Dermis blood vessel endothelial cell (primary cell): ENCODE measurements at regions not wholly inside any gene's neighbourhood (a gene's known extent, or its start where the extent isn't known, plus 50 kb on each side); places are given as distances from the start of the nearest gene placed in this dataset.
A peak's percentile ranks its signal among the peaks of the same experiment; 100 is the strongest.
"Not testable (repeated sequence)": the region's sequence is repeated elsewhere in the genome, so short reads cannot be mapped to it uniquely, and the experiment has no call there.

Experiments
- DNase-seq: peaks from one replicate; pipeline ENCODE4 v3.0.0; 2010

- not testable (repeated sequence) for DNase-seq
These were observed 160.6 kb downstream of the DEFB131A start for GRCh38 chr4:9604893-9605190.

GRCh38 chr4:9608300-9608699, 164.1 kb downstream of the DEFB131A start:
- DNase-seq, result no peak

- DNase-seq, result not testable (repeated sequence)
These were observed 166.1 kb downstream of the DEFB131A start for GRCh38 chr4:9610321-9610720.

DNA sequence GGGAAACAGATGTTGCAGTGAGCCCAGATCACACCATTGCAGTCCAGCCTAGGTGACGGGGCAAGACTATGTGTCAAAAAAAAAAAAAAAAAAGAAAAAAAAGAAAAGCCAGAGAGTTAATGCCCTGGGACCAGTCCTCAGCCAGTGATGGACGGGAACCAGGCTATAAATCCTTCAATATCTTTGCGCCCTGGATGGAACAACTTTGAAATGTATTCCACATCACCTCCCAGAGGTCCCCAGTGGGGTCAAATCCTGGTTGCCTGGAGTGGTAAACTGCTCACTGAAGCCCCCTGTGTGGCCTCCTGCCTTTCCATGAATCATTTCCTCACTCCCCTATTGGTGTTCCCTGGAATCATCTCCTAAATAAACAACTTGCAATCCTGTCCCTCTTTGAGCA, 166.9 kb downstream of the DEFB131A start:
- no peak for DNase-seq

- DNase-seq, result not testable (repeated sequence)
These were observed 145.0 kb upstream of the DRD5 start for GRCh38 chr4:9636411-9636810.

- DNase-seq, result peak; percentile 5
These were observed 121.8 kb upstream of the DRD5 start for GRCh38 chr4:9659678-9660077.

DNA sequence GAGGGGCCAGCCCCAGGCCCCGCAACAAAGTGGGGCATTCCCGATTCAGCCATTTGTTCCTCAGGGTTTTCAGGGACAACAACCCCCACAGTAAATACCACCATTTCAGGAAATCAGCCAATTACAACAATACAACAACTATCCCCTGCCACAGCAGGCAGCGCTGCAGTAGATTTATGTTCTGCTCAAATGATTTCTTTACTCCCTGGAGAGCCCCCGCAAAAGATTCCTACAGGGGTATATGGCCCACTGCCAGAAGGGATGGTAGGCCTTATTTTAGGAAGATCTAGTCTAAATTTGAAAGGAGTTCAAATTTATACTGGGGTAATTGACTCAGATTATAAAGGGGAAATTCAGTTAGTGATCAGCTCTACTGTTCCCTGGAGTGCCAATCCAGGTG, 120.5 kb upstream of the DRD5 start:
- DNase-seq, result not testable (repeated sequence)

- DNase-seq, result not testable (repeated sequence)
These were observed 110.7 kb upstream of the DRD5 start for GRCh38 chr4:9670725-9671124.

GRCh38 chr4:9677357-9677756, 104.1 kb upstream of the DRD5 start:
- DNase-seq, result not testable (repeated sequence)

DNA sequence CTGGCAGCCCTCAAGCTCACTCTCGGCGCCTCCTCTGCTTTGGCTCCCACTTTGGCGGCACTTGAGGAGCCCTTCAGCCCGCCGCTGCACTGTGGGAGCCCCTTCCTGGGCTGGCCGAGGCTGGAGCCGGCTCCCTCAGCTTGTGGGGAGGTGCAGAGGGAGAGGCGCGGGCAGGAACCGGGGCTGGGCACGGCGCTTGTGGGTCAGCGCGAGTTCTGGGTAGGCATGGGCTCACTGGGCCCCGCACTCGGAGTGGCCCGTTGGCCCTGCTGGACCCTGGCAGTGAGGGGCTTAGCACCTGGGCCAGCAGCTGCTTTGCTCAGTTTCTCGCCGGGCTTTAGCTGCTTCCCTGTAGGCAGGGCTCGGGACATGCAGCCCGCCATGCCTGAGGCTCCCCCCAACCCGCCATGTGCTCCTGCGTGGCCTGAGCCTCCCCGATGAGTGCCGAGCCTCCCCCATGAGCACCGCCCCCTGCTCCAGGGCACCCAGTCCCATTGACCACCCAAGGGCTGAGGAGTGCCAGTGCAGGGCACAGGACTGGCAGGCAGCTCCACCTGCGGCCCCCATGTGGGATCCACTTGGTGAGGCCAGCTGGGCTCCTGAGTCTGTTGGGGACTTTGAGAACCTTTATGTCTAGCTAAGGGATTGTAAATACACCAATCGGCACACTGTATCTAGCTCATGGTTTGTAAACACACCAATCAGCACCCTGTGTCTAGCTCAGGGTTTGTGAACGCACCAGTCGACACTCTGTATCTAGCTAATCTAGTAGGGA, 101.5 kb upstream of the DRD5 start:
- DNase-seq, result no peak

DNA sequence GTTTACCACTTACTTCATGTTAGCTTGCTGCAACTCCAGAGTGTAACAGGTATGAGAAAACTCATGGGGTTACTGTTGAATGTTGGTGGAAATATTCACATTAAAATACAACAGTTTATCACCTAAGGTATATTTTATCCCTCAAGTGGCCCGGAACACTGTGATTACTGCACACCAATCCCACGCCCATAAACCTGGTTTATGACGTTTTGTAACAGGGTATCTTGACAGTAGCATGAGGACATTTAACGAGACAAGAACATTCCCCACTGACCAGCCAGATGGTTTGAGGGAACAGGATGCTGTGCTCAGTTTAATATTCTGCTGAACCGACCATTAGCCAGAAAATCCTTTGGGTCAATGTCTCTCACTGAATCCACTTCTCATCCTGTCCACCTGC, 98.3 kb upstream of the DRD5 start:
- not testable (repeated sequence) for DNase-seq

- not testable (repeated sequence) for DNase-seq
These were observed 96.4 kb upstream of the DRD5 start for GRCh38 chr4:9685016-9685415.

DNA sequence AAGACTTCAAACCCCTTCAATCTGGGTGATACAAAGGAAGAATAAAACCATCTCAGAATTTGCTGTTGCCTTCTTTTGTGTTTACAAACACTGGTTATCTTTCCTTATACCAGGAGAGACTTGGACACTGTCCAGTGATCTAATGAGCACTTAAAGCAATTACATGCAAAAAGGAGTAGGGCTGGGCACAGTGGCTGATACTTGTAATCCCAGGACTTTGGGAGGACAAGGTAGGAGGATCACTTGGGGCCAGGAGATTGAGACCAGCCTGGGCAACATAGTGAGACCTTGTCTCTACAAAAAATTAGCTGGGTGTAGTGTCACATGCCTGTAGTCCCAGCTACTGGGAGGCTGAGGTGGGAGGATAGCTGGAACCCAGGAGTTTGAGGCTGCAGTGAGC, 95.7 kb upstream of the DRD5 start:
- no peak for DNase-seq

- DNase-seq, result not testable (repeated sequence)
These were observed 90.7 kb upstream of the DRD5 start for GRCh38 chr4:9690636-9691237.

DNA sequence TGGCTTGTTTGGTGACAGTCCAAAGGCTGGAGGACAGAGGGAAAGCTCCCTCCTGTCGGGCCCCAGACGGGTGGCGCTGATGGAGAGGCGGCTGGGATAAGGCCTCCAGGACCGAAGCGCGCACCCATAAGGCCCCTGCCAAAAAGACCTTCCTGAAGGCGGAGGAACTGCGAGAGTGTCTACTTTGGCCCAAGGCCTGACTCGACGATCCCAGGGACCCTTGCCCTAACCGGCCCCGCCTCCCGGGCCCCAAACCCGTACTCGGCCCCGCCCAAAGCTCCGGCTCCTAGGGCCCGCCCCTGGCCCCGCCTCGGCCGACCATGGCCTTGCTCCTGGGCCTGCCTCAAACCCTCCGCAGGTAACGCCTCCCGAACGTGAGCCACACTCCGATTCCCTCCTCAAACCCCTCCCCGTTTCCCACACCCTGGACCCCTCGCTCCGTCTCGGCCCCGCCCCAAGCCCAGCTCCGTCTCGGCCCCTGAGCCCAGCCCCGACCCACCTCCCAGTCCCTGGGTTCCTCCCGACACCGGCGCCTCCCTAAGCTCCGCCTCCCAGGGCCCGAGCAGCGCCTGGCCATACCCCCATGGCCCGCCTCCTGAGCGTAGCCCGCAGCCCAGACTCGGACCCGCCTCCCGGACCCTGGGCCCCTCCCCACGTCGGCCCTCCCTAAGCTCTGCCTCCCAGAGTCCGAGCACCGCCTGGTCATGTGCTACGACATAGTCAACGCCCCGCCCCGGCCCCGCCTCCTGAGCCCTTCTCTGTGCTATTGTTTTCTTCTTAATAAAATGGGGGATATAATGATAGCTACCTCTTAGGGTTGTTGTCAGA, 90.0 kb upstream of the DRD5 start:
- DNase-seq, result peak; percentile 90

DNA sequence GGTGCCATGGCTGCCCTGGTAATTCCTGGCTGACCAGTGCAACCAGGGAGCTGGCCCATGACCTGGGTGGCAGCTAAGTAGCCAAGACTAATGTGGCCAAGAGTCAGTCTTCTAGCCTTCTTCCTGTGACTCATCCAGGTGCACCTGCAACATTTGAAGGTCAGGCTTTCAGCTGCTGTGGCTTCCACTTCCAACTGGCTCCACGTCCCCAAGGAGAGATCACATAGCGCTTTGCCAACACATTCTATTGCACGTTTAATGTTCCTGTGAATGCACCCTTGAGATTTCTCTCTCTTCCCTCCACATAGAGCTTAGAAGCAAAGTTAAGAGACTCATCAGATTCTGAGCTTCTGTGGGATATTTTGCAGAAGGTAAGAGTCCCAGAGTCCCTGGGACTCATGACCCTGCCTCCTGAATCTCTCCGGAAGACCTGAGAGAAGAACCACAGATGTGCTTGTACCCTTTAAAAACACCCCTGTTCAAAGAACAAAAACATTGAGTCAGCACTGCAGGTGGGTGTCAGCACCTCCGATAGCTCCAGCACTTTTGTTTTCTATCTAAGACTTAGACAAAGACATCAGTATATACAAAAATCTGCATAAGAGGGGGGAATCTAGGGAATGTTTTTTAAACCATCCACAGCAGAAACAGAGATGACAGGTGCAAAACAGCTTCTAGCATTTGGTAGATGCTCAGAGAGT, 88.5 kb upstream of the DRD5 start:
- not testable (repeated sequence) for DNase-seq

GRCh38 chr4:9694403-9694802, 87.0 kb upstream of the DRD5 start:
- DNase-seq, result not testable (repeated sequence)

GRCh38 chr4:9695994-9696393, 85.4 kb upstream of the DRD5 start:
- DNase-seq, result peak; percentile 31

GRCh38 chr4:9696561-9696960, 84.9 kb upstream of the DRD5 start:
- not testable (repeated sequence) for DNase-seq

GRCh38 chr4:9702019-9702418, 79.4 kb upstream of the DRD5 start:
- not testable (repeated sequence) for DNase-seq

- DNase-seq, result not testable (repeated sequence)
These were observed 78.7 kb upstream of the DRD5 start for GRCh38 chr4:9702696-9703095.

- DNase-seq, result peak; percentile 60
These were observed 78.0 kb upstream of the DRD5 start for GRCh38 chr4:9703391-9703790.

DNA sequence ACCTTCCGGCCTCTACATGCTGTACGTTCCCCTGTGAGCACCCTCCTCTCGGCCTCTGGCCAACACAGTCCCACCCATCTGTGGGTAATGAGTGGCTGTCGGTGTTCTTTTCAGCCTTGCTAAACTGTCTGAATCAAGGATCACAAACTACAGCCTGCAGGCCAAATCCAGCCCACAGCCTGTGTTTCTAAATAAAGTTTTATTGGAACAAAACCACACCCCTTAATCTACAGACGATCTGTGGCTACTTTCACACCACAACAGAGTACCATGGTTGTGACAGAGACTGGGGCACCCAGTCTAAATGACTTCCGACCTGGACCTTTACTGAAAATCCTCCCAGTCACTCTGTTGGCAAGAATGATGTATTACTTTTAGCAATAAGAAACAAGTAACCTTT, 77.3 kb upstream of the DRD5 start:
- not testable (repeated sequence) for DNase-seq
